HG02938 (cell line): ENCODE measurements at regions not wholly inside any gene's neighbourhood (a gene's known extent, or its start where the extent isn't known, plus 50 kb on each side); places are given as distances from the start of the nearest gene placed in this dataset.
"Not testable (repeated sequence)": the region's sequence is repeated elsewhere in the genome, so short reads cannot be mapped to it uniquely, and the experiment has no call there.

ENCODE experiments used
- ATAC-seq: cut with Tn5 transposase; IDR thresholded peaks from one replicate; pipeline ENCODE4 v1.9.1; 2021; ENCODE audit warnings: mild to moderate bottlenecking, moderate library complexity; ENCODE audit not compliant: unreplicated experiment

- not testable (repeated sequence) for ATAC-seq
Observed at GRCh38 chr6:81256223-81256622, 496.3 kb downstream of the TENT5A start.

GRCh38 chr6:81253821-81254220 is 498.7 kb downstream of the TENT5A start:
- ATAC-seq = no peak

GRCh38 chr6:81252231-81252630 is 500.2 kb downstream of the TENT5A start:
- no peak for ATAC-seq

- no peak for ATAC-seq
Observed at GRCh38 chr6:81246200-81246599, 506.3 kb downstream of the TENT5A start.

- ATAC-seq = no peak
Observed at GRCh38 chr6:81242624-81243023, 509.9 kb downstream of the TENT5A start.

- no peak for ATAC-seq
Observed at GRCh38 chr6:81241126-81242041, 511.1 kb downstream of the TENT5A start.

- ATAC-seq = no peak
Observed at GRCh38 chr6:81238390-81238789, 514.1 kb downstream of the TENT5A start.

- no peak for ATAC-seq
Observed at GRCh38 chr6:81237226-81237625, 515.3 kb downstream of the TENT5A start.

- no peak for ATAC-seq
Observed at GRCh38 chr6:81235512-81235911, 517.0 kb downstream of the TENT5A start.

GRCh38 chr6:81233990-81234389 is 518.5 kb downstream of the TENT5A start:
- ATAC-seq = no peak

- ATAC-seq = no peak
Observed at GRCh38 chr6:81228912-81229555, 523.4 kb downstream of the TENT5A start.

- no peak for ATAC-seq
Observed at GRCh38 chr6:81226957-81227356, 525.5 kb downstream of the TENT5A start.

GRCh38 chr6:81216668-81217067 is 535.8 kb downstream of the TENT5A start:
- ATAC-seq = no peak

- ATAC-seq = no peak
Observed at GRCh38 chr6:81215092-81215432, 537.4 kb downstream of the TENT5A start.

- no peak for ATAC-seq
Observed at GRCh38 chr6:81214414-81215091, 537.9 kb downstream of the TENT5A start.

- ATAC-seq = no peak
Observed at GRCh38 chr6:81204731-81205130, 547.8 kb downstream of the TENT5A start.

GRCh38 chr6:81194374-81194773 is 558.1 kb downstream of the TENT5A start:
- no peak for ATAC-seq

GRCh38 chr6:81172056-81172740 is 580.3 kb downstream of the TENT5A start:
- ATAC-seq = no peak

- no peak for ATAC-seq
Observed at GRCh38 chr6:81169166-81169565, 583.3 kb downstream of the TENT5A start.

- ATAC-seq = no peak
Observed at GRCh38 chr6:81166770-81167169, 585.7 kb downstream of the TENT5A start.

- ATAC-seq = no peak
Observed at GRCh38 chr6:81158956-81159355, 593.5 kb downstream of the TENT5A start.
